ENCODE measurements at regions not wholly inside any gene's neighbourhood (a gene's known extent, or its start where the extent isn't known, plus 50 kb on each side); places are given as distances from the start of the nearest gene placed in this dataset.

DNA sequence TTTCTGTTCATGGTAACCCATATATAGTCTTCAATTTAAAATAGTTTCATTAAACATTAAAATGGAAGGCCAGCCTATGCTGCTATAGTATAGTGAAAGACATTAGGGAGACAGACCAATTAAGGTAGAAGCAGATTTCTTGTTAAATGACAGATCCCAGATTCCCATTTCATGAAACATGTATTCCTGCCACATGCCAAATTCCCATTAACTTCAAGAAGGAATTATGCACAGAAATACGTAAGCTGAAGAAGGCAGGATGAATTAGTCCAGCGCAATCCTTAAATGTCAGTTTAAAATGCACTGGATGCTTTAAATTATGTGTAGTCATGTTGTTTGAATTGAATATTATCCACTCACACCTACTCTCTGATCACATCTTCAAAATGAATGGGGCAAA is 424.9 kb downstream of the SH2D1A start:
- TF ChIP-seq CTCF (optimal IDR thresholded peaks at IDR 0.05 in 1 of 3, IDR thresholded peaks at IDR 0.05 in 1 of 3, conservative IDR thresholded peaks at IDR 0.05 in 1 of 3; ENCODE audit: extremely low read depth in 1 of 3, insufficient read depth in 2 of 3, low read length in 3 of 3), result no peak
- no peak for TF ChIP-seq EZH2 (IDR thresholded peaks at IDR 0.05; ENCODE audit: low read length)
